Breast epithelium (tissue), 4 donors: ENCODE measurements at regions not wholly inside any gene's neighbourhood (a gene's known extent, or its start where the extent isn't known, plus 50 kb on each side); places are given as distances from the start of the nearest gene placed in this dataset.

Experiments
- DNase-seq, 2 donors: peaks; one replicate each; pipeline ENCODE4 v3.0.0-alpha.2; 2019; ENCODE audit warnings: low spot score in 2 of 2
- H3K27ac ChIP-seq, 2 donors: fragments of 200-600 bp; sonication (generic) in 1 of 2; one replicate each; pipeline ENCODE4 v1.5.1; 2016 to 2019; ENCODE audit warnings: mild to moderate bottlenecking in 1 of 2
- H3K27me3 ChIP-seq, 2 donors: fragments of 200-600 bp; sonication (generic) in 1 of 2; one replicate each; pipeline versions ENCODE4 v1.5.1 to v1.6.0; 2017 to 2019; ENCODE audit warnings: control low read depth in 1 of 2, mild to moderate bottlenecking in 1 of 2
- H3K36me3 ChIP-seq: fragments of 200-600 bp; one replicate; pipeline ENCODE4 v1.5.1; 2019
- H3K4me1 ChIP-seq, 2 donors: fragments of 200-600 bp; sonication (generic); one replicate each; pipeline ENCODE4 v1.5.1; 2016 to 2019; ENCODE audit warnings: control low read depth in 1 of 2
- H3K4me3 ChIP-seq, 3 donors: fragments of 200-600 bp; sonication (generic); 1 replicate in 2 of 3; 2 replicates in 1 of 3; pipeline ENCODE4 v1.5.1; 2016 to 2019; ENCODE audit warnings: mild to moderate bottlenecking in 3 of 3, moderate library complexity in 2 of 3
- H3K9me3 ChIP-seq, 2 donors: fragments of 200-600 bp; sonication (generic) in 1 of 2; one replicate each; pipeline ENCODE4 v1.5.1; 2016 to 2019; ENCODE audit warnings: control low read depth in 1 of 2
- CTCF ChIP-seq, 3 donors: fragments of 450-650 bp; IDR thresholded peaks; one replicate each; pipeline ENCODE4 v1.5.1; 2016 to 2017; ENCODE audit warnings: antibody characterized with exemption in 3 of 3, mild to moderate bottlenecking in 3 of 3, moderate library complexity in 3 of 3
- POLR2A ChIP-seq: fragments of 450-650 bp; IDR thresholded peaks from one replicate; pipeline ENCODE4 v1.6.1; 2016; ENCODE audit warnings: antibody characterized with exemption, mild to moderate bottlenecking, moderate library complexity
- POLR2AphosphoS5 ChIP-seq, 3 donors: sonication (generic); formaldehyde crosslinking; IDR thresholded peaks; one replicate each; pipeline ENCODE4 v1.6.1; 2017; ENCODE audit warnings: antibody characterized with exemption in 3 of 3
- intact Hi-C: fragments of 100-400 bp; cut with DNase I; formaldehyde crosslinking; loops from one replicate; pipeline ENCODE4 v1.15.1; 2023; ENCODE audit warnings: low total_unique reads

GRCh38 chr14:101501858-101502615, 59.3 kb upstream of the DIO3 start:
- intact Hi-C loops, result no loop called here
- DNase-seq, result peak in 1 of 2 donors; percentile 28
- Histone ChIP-seq H3K27ac (no peak overlapping the region), H3K4me3 (no peak overlapping the region), H3K27me3 (peaks cover 0 to 6% of the 10 kb centered on the region in 2 donors), H3K9me3 (peaks cover 4 to 10% of the 10 kb centered on the region in 2 donors), H3K4me1 (no peaks in the 10 kb centered on the region), H3K36me3 (no peaks in the 10 kb centered on the region)
- TF ChIP-seq CTCF (IDR thresholded peaks at IDR 0.05) (no peak), POLR2A (no peak), POLR2AphosphoS5 (IDR thresholded peaks at IDR 0.05) (no peak)

DNA sequence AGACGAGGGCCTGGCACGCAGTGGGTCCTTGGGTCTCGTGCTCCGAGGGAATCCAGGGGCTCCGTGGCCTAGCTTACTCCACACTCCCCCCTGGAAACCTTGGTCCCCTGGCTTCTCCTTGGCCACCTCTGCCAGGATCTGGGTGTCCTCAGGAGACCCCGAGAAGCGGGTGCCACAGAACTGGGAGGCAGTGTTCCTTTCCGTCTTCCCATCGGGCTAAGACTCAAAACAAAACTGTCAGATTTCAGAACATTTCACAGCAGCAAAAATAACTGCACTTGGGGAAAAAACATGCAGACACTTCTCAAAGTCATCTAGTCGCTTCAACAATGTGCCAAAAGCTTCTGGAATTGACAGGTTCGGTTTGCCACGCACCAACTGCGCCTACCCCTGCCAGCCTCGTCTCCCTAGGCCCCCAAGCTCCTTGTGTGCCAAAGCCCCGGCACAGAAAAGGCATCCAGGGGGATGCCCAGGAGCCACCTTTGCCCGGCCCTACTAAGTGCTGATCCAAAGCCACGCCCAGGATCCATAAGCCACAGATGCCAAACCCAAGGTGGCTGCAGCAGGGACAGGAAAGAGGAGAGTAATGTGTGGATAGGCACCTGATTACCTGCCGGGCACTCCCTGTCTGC, 58.4 kb upstream of the DIO3 start:
- Histone ChIP-seq H3K4me1 (no peaks in the 10 kb centered on the region), H3K4me3 (no peak overlapping the region), H3K27ac (no peak overlapping the region), H3K36me3 (no peaks in the 10 kb centered on the region), H3K27me3 (peaks cover 0 to 6% of the 10 kb centered on the region in 2 donors), H3K9me3 (peaks cover 4 to 10% of the 10 kb centered on the region in 2 donors)
- TF ChIP-seq POLR2AphosphoS5 (IDR thresholded peaks at IDR 0.05) (no peak), CTCF (IDR thresholded peaks at IDR 0.05) (no peak), POLR2A (no peak)
- DNase-seq, result peak; percentile 7 to 47
- intact Hi-C loops, result no loop called here

GRCh38 chr14:101503431-101504095, 57.7 kb upstream of the DIO3 start:
- no peaks in the 10 kb centered on the region for H3K36me3 ChIP-seq
- no peak overlapping the region for H3K4me3 ChIP-seq
- peaks cover 0 to 6% of the 10 kb centered on the region in 2 donors for H3K27me3 ChIP-seq
- intact Hi-C loops, result no loop called here
- peaks cover 4 to 10% of the 10 kb centered on the region in 2 donors for H3K9me3 ChIP-seq
- no peaks in the 10 kb centered on the region for H3K4me1 ChIP-seq
- H3K27ac ChIP-seq, result no peak overlapping the region
- peak in 1 of 2 donors; percentile 14 for DNase-seq
- TF ChIP-seq POLR2A, result no peak
- no peak for TF ChIP-seq CTCF (IDR thresholded peaks at IDR 0.05)
- TF ChIP-seq POLR2AphosphoS5 (IDR thresholded peaks at IDR 0.05), result no peak

GRCh38 chr14:101504096-101504948, 57.0 kb upstream of the DIO3 start:
- H3K27ac ChIP-seq, result no peak overlapping the region
- H3K9me3 ChIP-seq, result peaks cover 4 to 10% of the 10 kb centered on the region in 2 donors
- H3K36me3 ChIP-seq, result no peaks in the 10 kb centered on the region
- no peak overlapping the region for H3K4me3 ChIP-seq
- peaks cover 0 to 6% of the 10 kb centered on the region in 2 donors for H3K27me3 ChIP-seq
- no peaks in the 10 kb centered on the region for H3K4me1 ChIP-seq
- TF ChIP-seq CTCF (IDR thresholded peaks at IDR 0.05) (no peak), POLR2AphosphoS5 (IDR thresholded peaks at IDR 0.05) (no peak), POLR2A (no peak)
- intact Hi-C loops, result no loop called here
- peak in 1 of 2 donors; percentile 47 for DNase-seq
